ENCODE measurements at regions not wholly inside any gene's neighbourhood (a gene's known extent, or its start where the extent isn't known, plus 50 kb on each side); places are given as distances from the start of the nearest gene placed in this dataset.

DNA sequence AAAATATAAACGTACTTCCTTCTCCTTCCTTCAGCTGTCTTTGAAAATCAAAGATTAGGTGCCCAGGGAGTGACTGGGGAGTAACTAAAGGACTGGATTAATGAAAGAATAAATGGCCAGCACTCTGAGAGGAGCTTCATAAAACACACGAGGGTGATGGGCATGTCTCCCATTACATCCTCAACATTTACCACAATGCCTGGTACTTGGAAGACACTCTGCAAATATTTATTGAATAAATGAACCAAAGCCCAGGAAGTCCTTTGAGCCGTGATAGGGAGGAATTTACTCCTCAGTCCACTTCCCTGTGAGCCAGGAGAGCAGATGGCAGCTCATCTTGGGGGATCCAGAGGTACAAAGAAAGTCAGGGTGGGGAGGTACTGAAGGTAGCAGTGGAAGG lies 96.3 kb downstream of the RAB11FIP2 start:
- DNase-seq (ENCODE audit: low read depth in 1 of 2, low spot score in 1 of 2) = no peak

Data from activated CD4-positive, alpha-beta T cell treated with anti-CD3 and anti-CD28 coated beads, Interleukin-2, amount 50 U/mL, for 24 hours (primary cell).